Sciatic nerve (tissue), 2 donors: ENCODE measurements at regions not wholly inside any gene's neighbourhood (a gene's known extent, or its start where the extent isn't known, plus 50 kb on each side); places are given as distances from the start of the nearest gene placed in this dataset.
"Not testable (repeated sequence)": the region's sequence is repeated elsewhere in the genome, so short reads cannot be mapped to it uniquely, and the experiment has no call there.

Experiments used
- ATAC-seq: fragments of 200-7000 bp; cut with Tn5 transposase; one replicate; pipeline ENCODE4 v1.9.1; 2020; ENCODE audit warnings: mild to moderate bottlenecking, moderate library complexity
- DNase-seq: peaks from one replicate; pipeline ENCODE4 v3.0.0-alpha.2; 2020; ENCODE audit warnings: low spot score
- intact Hi-C: fragments of 100-400 bp; cut with DNase I; formaldehyde crosslinking; loops from one replicate; pipeline ENCODE4 v1.14.2; 2022
- donor health status: DM: no; HTN: no; CAD: no.
- donor health status: DM: no; HTN: no; CAD: no.

- DNase-seq (no peak), ATAC-seq (no peak)
- intact Hi-C loops, result no loop called here
Measured at GRCh38 chr2:106296182-106296815, 102.2 kb upstream of the UXS1 start.

GRCh38 chr2:106294182-106294581 lies 100.1 kb upstream of the UXS1 start:
- no peak for DNase-seq

DNA sequence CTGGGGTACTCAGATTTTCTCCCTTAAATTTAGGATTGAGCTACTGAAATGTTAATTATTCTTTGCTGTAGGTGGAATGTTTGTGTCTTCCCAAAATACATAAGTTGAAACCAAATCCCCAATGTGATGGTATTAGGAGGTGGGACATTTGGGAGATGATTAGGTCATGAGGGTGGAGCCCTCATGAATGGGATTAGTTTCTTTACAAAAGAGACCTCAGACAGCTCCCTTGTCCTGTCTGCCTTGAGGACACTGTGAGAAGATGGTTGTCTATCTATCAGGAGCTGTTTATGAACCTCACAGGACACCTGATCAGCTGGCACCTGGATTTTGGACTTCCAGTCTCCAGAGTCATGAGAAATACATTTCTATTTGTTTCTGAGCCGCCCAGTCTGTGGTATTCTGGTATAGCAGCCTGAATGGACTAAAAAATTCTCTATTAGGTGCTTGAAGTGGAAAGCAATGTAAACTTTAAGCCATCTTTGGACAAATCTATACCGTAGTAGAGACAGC lies 99.2 kb upstream of the UXS1 start:
- no peak for ATAC-seq
- intact Hi-C loops, result no loop called here
- no peak for DNase-seq

More at GRCh38 chr2:106294182-106294581, 100.1 kb upstream of the UXS1 start:
- intact Hi-C loops, result no loop called here
- no peak for ATAC-seq

GRCh38 chr2:106292627-106293026 lies 98.5 kb upstream of the UXS1 start:
- ATAC-seq (no peak), DNase-seq (no peak)
- intact Hi-C loops, result no loop called here

GRCh38 chr2:106288873-106289272 lies 94.8 kb upstream of the UXS1 start:
- ATAC-seq, result no peak
- no peak for DNase-seq
- intact Hi-C loops, result no loop called here

- intact Hi-C loops, result no loop called here
- DNase-seq, result no peak
Measured at GRCh38 chr2:106285237-106285829, 91.2 kb upstream of the UXS1 start.

DNA sequence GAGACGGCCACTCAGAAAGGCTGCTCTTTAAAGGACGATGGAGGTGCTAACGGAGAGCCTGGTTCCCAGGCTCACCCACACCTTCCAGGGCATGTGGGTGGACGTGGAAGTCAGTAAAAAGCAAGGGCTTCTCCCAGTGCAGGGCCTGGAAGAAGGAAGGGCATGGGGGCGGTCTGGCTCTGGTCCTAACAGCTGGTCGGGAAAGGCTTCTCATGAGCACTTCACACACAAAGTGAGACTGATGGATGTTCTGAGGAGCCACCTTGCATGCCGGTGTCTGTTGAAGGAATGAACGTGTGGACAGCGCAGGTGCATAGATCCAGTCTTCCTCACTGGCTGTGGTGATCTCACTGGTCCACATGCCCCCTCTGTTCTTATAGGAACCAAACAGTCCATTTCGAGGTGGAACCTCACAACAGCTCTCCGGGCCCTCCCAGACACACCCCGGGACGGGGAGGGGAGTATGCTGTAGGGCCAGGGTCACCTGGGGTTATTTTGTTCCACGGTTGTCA lies 90.6 kb upstream of the UXS1 start:
- DNase-seq (no peak), ATAC-seq (no peak)
- intact Hi-C loops, result no loop called here

More at GRCh38 chr2:106285237-106285829, 91.2 kb upstream of the UXS1 start:
- no peak for ATAC-seq

DNA sequence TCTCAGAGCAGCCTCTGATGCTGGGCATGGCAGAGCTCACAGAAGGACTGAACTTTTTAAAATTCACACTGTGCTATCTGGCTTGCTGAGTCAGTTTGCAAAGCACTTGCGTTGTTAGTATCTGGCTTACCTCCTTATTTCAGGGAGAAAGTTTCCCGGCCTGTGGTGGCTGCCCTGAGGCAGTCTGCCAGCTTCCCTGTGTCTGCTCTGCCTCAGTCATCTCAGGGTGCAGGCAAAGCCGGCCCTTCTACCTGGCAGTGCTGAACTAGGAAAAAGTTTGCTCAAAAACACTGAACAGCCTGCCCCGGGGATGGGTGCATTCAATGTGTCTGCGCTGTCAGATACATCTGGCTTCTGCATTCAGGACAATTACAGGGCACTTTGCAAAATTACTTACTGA lies 90.2 kb upstream of the UXS1 start:
- no peak for ATAC-seq
- intact Hi-C loops, result no loop called here
- no peak for DNase-seq

- ATAC-seq, DNase-seq, intact Hi-C loops: not testable (repeated sequence)
Measured at GRCh38 chr2:106283228-106284152, 89.4 kb upstream of the UXS1 start.

- ATAC-seq (no peak), DNase-seq (no peak)
- intact Hi-C loops, result no loop called here
Measured at GRCh38 chr2:106282462-106283170, 88.5 kb upstream of the UXS1 start.

DNA sequence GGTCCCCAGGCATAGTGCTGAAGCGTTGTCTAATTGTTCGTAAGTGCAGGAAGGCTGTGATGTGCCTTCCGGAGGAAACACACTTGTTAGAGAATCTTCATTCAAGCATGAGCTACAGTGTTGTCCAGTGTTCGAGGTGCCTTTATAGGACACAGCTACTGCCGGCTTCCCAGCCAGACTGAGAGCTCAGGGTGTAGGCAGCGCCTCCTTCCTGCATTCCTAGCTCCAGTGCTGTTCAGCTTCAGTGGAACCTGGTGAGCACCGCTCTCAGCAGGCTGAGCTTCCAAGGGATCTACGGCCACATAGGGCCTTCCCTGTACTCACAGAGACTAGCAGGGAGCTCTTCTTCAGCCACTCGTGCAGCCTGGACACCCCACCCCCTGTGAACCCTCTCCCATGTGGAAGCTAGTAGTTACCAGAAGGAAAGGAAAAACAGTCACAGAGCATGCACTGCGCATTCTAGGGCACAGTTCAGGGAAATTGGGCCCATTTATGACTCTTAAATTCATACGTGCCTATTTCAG lies 87.9 kb upstream of the UXS1 start:
- DNase-seq, intact Hi-C loops, ATAC-seq: not testable (repeated sequence)

DNA sequence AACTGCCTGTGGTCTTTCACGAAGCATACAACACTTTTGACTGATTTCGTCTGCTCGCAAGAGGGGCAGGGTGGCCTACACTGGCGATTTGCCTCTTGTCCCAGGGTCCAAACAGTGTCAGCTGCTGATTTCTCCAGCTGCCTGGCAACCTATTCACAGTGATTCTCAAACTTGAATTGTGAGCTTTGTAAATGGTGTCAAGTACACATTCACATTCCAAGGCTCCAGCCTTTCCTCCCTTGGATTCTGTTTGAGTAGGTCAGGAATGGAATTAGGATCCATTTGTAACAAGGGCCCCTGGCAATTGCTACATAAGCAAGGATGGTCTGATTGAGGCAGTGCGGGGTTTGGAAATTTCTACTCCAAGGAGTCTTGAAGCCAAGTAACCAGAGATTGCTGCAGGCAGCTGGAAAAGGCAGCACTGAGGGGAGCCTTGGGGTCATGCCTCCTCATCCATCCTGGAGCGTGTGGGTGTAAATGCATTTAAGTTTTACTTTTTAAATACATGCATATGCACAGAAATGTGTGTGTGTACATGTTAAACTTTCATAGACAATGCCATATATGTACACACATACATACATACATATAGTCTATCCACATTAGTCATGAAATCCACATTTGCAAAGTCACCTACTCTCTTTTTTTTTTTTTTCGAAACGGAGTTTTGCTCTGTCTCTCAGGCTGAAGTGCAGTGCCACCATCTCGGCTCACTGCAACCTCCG lies 86.8 kb upstream of the UXS1 start:
- no peak for DNase-seq
- no peak for ATAC-seq
- intact Hi-C loops, result no loop called here

DNA sequence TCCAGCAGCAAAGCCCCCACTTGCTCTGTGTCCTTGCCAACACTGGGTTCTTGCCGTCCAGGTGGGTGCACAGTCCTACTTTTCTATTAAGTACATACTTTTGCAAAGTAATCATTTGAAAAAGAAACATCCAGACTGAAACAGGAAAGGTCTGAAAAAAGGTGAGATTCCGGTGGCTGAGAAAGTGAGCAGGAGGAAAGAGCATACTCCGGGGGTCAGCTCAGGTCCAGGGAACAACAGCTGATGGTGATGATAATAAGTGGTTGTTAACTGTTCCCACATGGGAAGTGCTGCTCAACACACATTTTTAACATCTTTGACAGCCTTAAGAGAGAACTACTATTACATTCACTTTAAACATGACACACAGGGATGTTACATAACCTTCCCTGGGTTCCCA lies 86.1 kb upstream of the UXS1 start:
- DNase-seq, result no peak
- no peak for ATAC-seq
- intact Hi-C loops, result no loop called here

DNA sequence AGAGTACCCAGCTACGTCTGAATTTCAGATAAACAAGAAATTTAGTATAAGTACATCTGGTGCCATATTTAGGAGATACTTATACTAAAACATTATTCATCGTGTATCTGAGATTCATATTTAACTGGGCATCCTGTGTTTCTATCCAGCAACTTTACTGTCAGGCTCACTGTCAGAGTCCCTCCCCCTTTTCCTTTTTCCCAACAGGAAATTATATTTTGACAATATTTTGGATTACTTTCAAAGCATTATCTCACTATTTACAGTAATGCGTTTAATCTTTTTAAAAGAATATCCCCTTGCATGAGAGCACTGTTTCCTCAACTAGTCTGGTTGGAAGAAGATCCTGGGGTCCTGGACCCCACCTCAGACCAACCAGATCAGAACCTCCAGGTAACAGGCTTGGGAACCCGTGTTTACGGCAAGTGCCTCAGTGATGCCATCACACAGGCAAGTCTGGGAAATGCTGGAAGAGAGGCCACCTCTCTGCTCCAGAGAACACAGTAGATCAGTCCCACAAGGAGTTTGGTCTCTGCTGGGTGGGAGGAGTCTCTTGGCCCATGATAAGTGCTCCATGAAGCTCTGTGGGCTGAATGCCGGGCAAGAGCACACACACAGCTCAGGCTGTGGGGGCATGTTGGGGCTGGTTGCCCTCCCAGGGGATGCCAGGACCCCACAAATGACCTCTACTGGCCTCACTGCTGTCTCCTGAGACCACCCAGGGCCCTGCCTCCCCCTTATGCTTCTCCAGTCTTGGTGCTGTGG lies 84.2 kb upstream of the UXS1 start:
- DNase-seq, result no peak
- intact Hi-C loops, result no loop called here
- no peak for ATAC-seq

DNA sequence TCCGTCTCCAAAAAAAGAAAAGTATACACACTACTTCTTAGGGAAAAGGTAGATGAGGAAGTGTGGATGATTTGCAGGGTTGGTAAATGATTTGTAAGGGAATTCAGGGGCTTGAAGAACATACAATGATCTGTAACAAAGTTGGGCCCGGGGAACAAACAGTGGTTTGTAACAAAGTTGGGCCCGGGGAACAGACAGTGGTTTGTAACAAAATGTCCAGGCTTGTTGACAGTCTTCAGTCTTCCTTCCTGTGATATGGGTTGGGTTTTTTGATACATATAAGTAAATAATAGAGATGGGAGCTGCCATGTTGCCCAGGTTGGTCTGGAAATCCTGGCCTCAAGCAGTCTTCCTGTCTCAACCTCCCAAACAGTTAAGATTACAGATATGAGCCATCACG lies 83.3 kb upstream of the UXS1 start:
- intact Hi-C loops, result no loop called here

GRCh38 chr2:106275971-106276370 lies 81.9 kb upstream of the UXS1 start:
- ATAC-seq (no peak), DNase-seq (no peak)
- intact Hi-C loops, result no loop called here

More for the DNA sequence above, 83.3 kb upstream of the UXS1 start:
- DNase-seq, result no peak
- ATAC-seq, result no peak

DNA sequence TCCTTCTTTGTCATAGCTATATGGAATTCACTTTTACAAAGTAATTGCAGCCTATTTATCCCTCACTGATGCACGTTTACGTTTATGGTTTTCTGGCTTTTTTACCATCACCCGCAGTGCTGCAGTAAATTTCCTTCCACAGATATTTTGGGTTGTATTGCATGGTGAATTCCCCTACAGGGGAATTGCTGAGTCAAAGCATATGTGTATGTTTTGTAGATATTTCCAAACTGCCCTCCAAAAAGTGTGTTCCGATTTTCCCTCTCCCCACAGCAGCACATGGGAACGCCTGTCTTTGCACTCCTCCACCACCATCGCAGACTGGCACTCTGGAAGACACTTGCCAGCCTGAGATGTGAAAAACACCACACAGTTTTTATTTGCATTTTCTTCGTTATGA lies 80.6 kb upstream of the UXS1 start:
- DNase-seq (no peak), ATAC-seq (no peak)
- intact Hi-C loops, result no loop called here
